NCI-H128 (cell line): ENCODE measurements at regions not wholly inside any gene's neighbourhood (a gene's known extent, or its start where the extent isn't known, plus 50 kb on each side); places are given as distances from the start of the nearest gene placed in this dataset.

Source experiments
- DNase-seq: peaks from one replicate; lab custom pipeline; 2025; ENCODE audit not compliant: unreplicated experiment; lab: John Stamatoyannopoulos, UW

DNA sequence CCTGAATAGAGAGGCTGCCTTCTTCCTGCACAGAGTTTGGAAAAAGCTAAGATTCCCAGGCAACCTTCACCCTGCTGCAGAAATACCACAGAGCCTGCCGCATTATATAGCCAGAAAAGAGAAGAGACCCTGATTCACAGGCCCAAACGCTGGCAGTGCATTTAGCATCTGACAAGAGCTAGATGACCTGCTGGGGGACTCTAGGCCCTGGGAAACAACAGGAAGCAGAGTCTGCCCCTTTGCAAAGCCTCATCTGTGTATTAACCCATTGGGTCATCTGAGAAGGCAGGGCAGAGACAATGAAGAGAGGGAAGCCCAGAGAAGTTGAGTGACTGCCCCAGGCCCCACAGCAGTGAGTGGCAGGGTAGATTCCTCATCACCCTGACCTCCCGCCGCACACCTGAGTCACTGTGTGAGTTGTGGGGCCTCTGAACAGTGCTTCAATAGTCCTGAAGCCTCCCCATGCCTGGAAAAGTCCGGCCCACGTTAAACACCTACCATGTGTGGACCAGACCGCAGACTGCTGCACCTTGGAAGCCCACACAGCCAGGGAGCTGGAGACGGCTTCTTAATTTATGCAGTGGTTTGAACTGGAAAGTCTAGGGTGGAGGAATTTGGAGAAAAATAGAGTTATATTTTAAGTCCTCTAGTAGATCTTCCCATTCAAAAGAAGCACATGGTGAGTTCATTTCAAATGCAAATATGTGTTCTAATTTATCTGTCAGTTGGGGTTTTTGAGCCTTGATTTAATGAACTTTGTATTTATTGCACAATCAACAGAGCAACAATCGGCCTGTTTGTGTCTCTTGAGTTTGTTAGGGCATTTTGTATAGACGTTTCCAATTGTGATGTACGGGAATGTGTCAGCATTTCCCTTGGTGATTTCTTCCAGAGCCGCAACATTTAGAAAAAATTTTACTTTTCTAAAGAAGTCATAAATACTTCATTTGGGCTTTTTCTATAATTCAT lies 80.4 kb upstream of the GPR26 start:
- no peak for DNase-seq

DNA sequence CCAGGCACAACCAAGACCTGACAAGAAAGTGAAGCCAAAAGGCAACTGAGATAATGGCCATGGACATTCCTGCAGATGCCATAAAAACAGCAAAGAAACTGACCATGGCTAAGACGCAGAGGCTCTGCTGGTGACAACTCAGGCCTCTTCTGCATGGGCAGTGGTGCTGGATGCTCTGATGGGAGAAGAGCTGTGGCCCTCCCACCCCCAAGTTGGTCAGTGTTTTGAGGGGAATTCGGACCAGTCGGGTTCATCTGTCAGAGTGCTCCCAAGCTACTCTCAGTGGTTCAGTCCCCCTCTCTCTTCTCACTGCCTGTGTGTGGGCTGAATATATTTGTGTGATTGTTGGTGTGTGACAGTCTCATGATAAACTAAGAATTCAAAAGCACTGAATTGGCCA lies 79.0 kb upstream of the GPR26 start:
- DNase-seq: no peak

DNA sequence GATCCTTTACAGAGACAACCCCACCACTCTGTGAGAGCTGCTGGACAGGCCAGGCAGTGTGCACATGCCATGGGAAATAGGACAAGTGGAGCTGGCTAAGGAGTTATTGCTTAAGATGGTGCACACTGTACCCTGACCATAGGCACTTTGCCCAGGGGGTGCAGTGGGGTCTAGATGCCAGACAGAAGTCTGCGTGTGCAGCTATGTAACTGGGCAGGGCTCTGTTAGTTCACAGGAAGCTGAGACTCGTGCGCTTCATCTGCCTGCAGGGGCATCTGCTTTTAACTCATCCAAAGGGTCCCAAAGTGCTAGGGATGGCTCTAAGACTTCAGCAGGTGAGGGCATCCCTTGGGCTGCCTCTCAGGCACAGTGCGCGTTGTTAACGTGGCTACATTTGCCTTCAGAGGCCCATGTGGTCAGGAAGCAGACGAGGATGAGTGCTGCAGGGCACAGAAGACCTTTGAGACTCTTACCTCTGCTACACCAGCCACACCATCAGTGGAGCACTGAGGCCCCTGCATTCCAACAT lies 77.7 kb upstream of the GPR26 start:
- DNase-seq: no peak

DNA sequence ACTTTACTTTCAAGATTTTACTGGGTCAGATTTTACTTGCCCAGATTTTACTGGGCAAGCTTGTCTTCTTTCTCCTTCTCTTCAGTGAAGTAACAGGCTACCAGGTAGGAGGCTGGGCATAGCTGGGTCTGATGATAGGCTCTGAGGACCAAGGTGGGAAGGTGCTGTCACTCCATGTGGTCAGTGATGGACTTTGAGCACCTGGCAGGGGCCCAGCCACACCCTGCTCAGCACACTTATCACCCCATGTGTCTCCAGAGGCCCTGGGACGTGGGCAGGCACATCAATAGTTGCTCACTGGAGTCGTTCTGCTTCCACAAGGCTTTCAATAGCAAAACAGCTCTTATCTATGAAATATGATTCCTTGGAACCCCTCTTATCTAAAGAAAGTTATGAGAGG lies 70.5 kb upstream of the GPR26 start:
- DNase-seq: no peak

DNA sequence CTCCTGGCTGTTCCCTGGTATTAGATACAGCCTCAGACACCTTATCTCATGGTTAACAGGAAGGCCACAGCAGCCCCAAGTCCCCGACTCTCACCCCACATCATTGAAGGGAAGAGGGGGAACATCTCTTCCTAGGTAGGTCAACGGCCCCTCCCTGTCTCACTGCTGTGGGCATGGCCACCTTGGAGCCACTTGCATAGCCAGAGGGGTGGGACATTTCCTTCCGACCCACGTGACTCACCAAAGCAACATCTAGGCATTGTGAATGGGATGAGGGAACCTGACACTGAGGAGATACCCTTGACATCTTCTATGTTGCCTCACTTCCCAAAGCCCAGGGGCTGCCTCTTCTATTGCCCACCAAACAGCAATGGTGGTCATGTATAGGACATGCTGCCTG lies 68.5 kb upstream of the GPR26 start:
- no peak for DNase-seq

DNA sequence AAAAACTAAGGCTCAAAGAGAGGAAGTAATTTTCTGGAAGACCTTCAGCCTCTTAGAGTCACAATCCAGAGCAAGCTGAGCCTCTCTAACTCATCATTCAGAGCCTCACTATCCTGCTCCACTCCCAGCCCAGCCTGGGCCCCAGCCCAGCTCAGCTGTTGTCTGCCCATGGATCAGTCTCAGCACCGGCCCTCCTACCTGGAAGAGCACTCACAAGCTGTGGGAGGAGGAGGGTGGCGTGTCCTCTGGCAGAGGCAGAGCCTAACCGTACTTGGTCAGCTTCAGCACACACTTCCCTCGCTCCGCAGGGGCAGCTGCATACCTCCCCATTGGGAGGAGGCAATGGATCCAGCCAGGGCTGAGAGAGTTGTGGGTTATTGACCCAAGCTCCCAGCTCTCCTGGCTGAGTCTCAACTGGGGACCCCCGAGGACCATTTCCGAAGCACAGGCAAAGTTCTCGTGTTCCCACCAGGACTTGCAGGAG lies 66.7 kb upstream of the GPR26 start:
- DNase-seq: no peak

DNA sequence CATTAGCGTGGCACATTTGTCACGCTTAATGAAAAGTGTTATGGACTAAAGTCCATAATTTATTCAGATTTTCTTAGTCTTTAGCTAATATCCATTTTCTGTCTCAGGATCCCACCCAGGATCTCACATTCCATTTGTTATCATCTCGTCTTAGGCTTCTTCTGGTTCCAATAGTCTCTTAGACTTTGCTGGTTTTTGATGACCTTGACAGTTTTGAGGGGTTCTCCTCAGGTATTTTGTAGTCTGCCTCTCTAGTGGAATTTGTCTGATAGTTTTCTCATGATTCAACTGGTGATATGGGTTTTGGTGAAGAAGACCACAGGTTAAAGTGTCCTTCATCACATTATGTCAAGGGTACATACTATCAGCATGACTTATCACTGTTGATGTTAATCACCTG lies 66.0 kb upstream of the GPR26 start:
- DNase-seq: no peak

DNA sequence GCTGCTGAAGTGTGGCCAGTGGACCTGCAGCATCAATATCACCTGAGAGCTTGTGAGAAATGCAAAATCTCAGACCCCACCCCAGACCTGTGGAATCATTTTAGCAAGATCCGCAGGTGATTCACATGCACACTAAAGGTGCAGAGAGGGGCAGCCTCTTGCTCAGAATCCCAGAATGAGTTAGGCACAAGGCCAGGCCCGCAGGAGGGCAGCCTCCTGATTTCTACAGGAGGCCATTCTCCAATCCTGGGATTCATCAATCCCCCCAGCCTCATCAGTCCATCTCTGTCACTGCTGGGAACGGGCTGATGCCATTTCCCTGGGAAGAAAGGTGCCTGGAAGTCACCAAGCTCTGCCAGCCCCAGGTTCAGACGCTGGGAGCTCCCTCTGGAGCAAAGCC lies 63.0 kb upstream of the GPR26 start:
- DNase-seq: no peak

DNA sequence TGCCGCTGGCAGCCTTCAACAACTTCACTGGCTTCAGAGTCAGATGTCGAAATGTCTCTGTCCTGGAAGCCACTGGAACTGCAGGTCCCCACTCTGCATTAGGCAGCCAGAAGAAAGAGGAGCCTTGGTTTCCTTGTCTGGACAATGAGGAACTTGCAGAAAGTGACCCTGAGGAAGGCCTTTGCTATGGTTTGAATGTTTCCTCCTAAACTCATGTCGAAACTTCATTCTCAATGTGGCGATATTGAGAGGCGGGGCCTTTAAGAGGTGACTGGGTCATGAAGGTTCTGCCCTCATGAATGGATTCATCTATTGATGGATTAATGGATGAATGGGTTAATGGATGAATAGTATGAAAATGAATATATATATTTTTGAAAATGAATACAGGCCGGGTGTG lies 61.6 kb upstream of the GPR26 start:
- no peak for DNase-seq

DNA sequence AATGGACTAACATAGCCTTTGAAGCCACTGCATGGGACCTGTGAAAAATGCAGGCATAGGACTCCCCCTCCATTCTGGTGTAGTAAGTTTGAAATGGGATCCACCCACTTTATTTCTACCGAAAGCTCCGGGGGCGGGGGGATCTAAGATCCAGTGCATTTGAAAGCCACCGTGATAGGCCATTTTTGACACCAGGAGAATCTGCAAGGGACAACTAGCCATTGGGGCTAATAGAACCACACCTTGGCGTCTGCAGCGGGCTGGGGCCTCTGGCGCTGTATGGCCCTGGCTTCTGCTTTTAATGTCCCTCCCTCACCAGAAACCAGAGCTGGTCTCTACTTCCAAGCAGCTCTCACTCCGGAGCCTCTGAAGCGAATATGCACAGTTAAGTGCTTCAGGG lies 60.1 kb upstream of the GPR26 start:
- no peak for DNase-seq

DNA sequence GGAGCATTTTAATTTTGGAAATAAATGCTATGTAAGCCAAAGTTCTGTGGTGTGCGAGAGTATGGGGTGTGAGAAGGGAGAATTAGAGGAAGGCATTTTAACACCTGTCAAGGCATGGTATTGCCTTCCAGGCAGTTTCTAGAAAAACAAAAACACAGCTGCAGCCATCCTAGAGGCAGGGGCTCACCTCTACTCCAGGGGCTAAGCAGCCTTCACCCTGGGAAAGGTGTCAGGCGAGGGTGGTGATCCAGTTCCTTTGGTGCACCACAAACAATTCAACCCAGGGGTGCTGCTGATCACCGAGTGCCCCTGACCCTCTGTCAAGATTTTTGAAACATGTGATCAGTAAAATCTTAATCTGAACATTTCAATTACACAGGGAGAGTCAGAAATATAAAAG lies 59.2 kb upstream of the GPR26 start:
- no peak for DNase-seq

DNA sequence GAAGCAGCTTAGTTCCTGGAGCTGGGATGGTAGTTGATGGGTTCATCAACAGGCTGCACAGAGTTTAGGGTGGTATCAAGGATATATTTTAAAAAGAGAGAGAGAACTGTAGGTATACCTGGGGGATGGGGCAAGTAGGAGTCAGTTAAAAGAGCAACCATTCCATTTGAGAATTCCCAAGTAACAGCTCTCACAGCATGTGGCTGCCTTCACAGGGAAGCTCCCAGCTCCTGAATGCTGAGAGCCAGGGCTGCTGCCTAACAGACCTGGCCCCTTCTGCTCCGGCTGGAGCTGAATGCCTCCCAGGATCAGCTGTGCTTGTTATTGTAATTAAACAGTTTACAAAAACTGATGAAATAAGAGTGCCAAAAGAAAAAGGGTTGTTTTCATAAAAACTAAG lies 58.8 kb upstream of the GPR26 start:
- DNase-seq: no peak

DNA sequence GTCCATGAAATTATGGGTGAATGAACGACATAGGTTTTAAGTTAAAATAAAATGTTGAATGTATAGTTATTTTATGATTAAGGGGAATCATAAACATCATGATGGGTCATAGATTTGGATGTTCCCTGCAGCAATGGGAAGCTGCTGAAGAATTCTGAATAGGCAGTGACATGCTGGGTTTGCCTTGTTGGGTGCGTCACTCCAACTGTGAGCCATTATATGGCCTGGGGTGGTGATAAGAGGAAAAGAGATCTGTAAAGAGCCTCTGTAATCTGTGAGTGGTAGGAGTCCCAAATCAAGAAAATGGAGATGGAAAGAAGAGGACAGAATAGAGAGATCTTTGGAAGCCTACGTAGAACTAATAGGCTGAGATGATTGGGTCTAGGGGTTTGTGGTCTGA lies 58.1 kb upstream of the GPR26 start:
- no peak for DNase-seq

DNA sequence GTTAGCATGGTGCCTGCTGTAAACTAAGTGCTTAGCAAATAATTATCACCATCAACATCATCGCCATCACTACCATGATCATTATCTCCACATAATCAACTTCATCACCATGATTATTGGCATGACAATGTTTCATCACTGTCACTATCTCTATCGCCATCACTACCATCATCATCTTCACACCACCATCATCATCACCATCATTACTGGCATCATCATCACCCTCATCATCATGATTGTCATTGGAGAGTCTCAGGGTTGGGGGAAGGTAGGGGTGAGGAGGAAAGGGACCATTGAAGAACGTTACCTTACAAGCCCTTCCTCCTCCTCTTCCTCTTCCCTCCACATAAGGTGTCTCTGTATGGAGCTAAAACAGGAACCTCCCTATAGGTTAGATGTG lies 54.9 kb upstream of the GPR26 start:
- DNase-seq: no peak

DNA sequence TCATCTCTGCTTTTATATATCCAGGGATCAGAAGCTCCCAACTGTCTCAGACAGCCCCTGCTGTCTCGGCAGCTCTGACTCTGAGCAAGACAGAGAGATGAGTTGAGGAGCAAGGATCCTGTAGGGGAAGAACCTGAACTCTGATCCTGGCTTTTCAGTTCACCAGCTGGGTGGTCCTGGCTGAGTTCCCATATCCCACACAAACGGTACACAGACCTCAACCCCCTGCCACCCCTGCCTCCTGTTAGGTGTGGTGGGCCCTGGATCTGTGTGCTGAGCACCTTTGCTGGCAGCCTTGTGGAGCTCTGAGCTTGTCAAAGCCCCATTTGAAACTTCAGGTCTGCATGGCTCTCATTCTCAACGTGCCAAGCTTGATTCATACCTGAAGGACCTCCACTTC lies 54.3 kb upstream of the GPR26 start:
- DNase-seq: no peak

DNA sequence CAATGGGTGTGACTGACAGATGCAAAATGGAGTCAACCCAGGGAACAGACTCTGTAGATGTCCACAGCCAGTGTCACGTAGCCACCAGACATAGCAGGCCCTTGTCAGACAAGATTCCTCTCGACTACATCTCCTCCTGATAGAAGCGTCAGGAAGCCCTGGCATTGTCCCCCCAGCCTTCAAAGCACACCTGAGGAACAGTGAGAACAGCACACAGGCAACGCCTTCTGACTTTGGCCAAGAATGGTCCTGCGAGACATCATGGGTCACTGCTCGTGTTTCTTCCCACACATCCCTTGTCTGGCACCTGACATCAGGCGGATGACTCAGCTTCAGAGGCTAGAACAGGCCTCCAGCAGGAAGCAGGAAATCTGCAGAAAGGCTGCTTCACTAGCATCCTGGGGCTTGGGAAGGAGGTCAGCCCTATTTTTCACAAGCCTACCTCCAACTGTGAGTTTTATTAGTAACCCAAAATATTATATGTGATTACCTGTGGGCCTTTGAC lies 52.8 kb upstream of the GPR26 start:
- DNase-seq: no peak

DNA sequence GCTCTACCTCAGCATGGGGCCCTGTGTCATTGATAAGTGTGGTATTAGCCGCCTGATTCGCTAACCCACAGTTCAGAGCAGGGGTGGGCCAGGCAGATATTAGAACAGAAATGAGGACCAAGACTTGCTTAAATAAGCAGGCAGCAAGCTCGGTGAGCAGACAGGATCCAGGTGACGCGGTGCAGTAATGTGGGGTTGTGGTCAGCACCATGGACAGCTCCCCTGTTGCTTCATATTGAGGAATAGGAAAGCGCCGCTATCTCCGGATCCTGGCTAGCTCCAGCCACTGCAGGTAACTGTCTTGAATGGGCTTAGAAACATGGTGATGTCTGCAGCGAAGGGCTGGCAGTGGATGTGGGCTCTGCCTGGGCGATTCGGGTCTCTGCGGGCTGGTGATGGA lies 51.3 kb upstream of the GPR26 start:
- DNase-seq: no peak
